GM12878 (cell line): ENCODE measurements at regions not wholly inside any gene's neighbourhood (a gene's known extent, or its start where the extent isn't known, plus 50 kb on each side); places are given as distances from the start of the nearest gene placed in this dataset.

Experiments used
- ATAC-seq: fragments of 200-7000 bp; cut with Tn5 transposase; 3 replicates; pipeline ENCODE4 v1.9.1; 2020; ENCODE audit warnings: mild to moderate bottlenecking, moderate library complexity
- BruUV-seq: library from RNA; stranded (reverse); fragments of 400-500 nt; replicated peaks from 2 replicates; lab custom pipeline; 2021; lab: Mats Ljungman, UMichigan
- CTCF ChIA-PET: fragments of 300-600 bp; sonication (Branson Sonifier 250); formaldehyde crosslinking; extraction: SDS; loops from one replicate; lab custom pipeline; 2021; ENCODE audit warnings: inconsistent platforms; lab: Yijun Ruan, JAX
- POLR2A ChIA-PET: fragments of 350-600 bp; formaldehyde crosslinking; extraction: SDS; loops from one replicate; lab custom pipeline; 2021; ENCODE audit warnings: inconsistent platforms; lab: Charles Lee
- RAD21 ChIA-PET: fragments of 300-600 bp; sonication (Branson Sonifier 250); formaldehyde crosslinking; loops from one replicate; lab custom pipeline; 2023; ENCODE audit warnings: antibody characterized with exemption; ENCODE audit not compliant: unreplicated experiment; lab: Charles Lee
- SMC1A ChIA-PET: fragments of 300-600 bp; sonication (Branson Sonifier 250); formaldehyde crosslinking; loops from one replicate; lab custom pipeline; 2023; ENCODE audit not compliant: unreplicated experiment, uncharacterized antibody; lab: Charles Lee
- DNase-seq: peaks from one replicate; pipeline ENCODE4 v3.0.0-alpha.2; 2011; ENCODE audit warnings: low read depth, low spot score
- FAIRE-seq: peaks from 3 replicates; lab custom pipeline; 2011; peaks lifted over from hg19 to GRCh38; lab: Jason Lieb, UNC
- H2AFZ ChIP-seq: 2 replicates; pipeline ENCODE4 v1.6.0; 2011; ENCODE audit warnings: low read depth, low read length, control low read depth; ENCODE audit not compliant: control insufficient read depth
- H3K27ac ChIP-seq: 2 replicates; pipeline ENCODE4 v1.5.1; 2011; ENCODE audit warnings: control low read depth; ENCODE audit not compliant: control insufficient read depth, insufficient read depth
- H3K27me3 ChIP-seq, 2 experiments: replicated peaks in 1 of 2; 2 replicates each; pipeline versions ENCODE4 v1.6.0 to v1.6.1; 2011; ENCODE audit warnings: low read length in 1 of 2; ENCODE audit not compliant: control insufficient read depth in 2 of 2, insufficient read depth in 2 of 2
- H3K36me3 ChIP-seq, 2 experiments: 2 replicates each; pipeline ENCODE4 v1.5.1; 2011; ENCODE audit warnings: low read length in 1 of 2; ENCODE audit not compliant: control insufficient read depth in 2 of 2, insufficient read depth in 2 of 2
- H3K4me1 ChIP-seq: 2 replicates; pipeline ENCODE4 v1.6.1; 2011; ENCODE audit warnings: mild to moderate bottlenecking, low read length, moderate library complexity, mixed read lengths; ENCODE audit not compliant: control insufficient read depth, insufficient read depth
- H3K4me2 ChIP-seq: 2 replicates; pipeline ENCODE4 v1.6.0; 2011; ENCODE audit warnings: control low read depth; ENCODE audit not compliant: control insufficient read depth, insufficient read depth
- H3K4me3 ChIP-seq: fragments of 200-600 bp; sonication (generic); 2 replicates; pipeline ENCODE4 v1.5.1; 2016
- H3K79me2 ChIP-seq: 2 replicates; pipeline ENCODE4 v1.6.0; 2011; ENCODE audit warnings: low read length; ENCODE audit not compliant: control insufficient read depth, insufficient read depth
- H3K9ac ChIP-seq: 2 replicates; pipeline ENCODE4 v1.8.0; 2011; ENCODE audit warnings: low read length, control low read depth, mixed read lengths; ENCODE audit not compliant: control insufficient read depth, insufficient read depth
- H3K9me3 ChIP-seq: replicated peaks from 3 replicates; pipeline ENCODE4 v1.5.1; 2011; ENCODE audit warnings: mild to moderate bottlenecking, low read length; ENCODE audit not compliant: control insufficient read depth, insufficient read depth
- H4K20me1 ChIP-seq: 2 replicates; pipeline ENCODE4 v1.6.0; 2011; ENCODE audit not compliant: control insufficient read depth, insufficient read depth
- ASH2L ChIP-seq: fragments of 300-600, 200-600 bp; sonication (generic); IDR thresholded peaks from 2 replicates; pipeline ENCODE4 v1.6.1; 2017; ENCODE audit warnings: low read depth, mild to moderate bottlenecking, borderline replicate concordance
- ATF7 ChIP-seq: fragments of 450-650 bp; IDR thresholded peaks from 2 replicates; pipeline ENCODE4 v1.6.1; 2016; ENCODE audit warnings: low read depth, mild to moderate bottlenecking
- BCL3 ChIP-seq: IDR thresholded peaks from 2 replicates; pipeline ENCODE4 v1.6.1; 2011; ENCODE audit warnings: borderline replicate concordance, low read depth, mild to moderate bottlenecking, moderate library complexity, low read length; ENCODE audit not compliant: insufficient read depth, poor library complexity, severe bottlenecking
- CHD2 ChIP-seq: IDR thresholded peaks from 2 replicates; pipeline ENCODE4 v1.6.1; 2011; ENCODE audit warnings: low read depth, low read length, improper control_type of control experiment, borderline replicate concordance
- E2F8 ChIP-seq: fragments of 450-650 bp; IDR thresholded peaks from 2 replicates; pipeline ENCODE4 v1.6.1; 2018; ENCODE audit warnings: mild to moderate bottlenecking, low read depth, moderate library complexity; ENCODE audit not compliant: partially characterized antibody
- ETV6 ChIP-seq, 2 experiments: fragments of 450-650 bp in 1 of 2; IDR thresholded peaks in 1 of 2; conservative IDR thresholded peaks in 1 of 2; 2 replicates each; pipeline ENCODE4 v1.6.1; 2014; ENCODE audit warnings: antibody characterized with exemption in 1 of 2, borderline replicate concordance in 1 of 2, low read depth in 1 of 2, mild to moderate bottlenecking in 1 of 2, moderate library complexity in 1 of 2
- FOS ChIP-seq: IDR thresholded peaks from 3 replicates; pipeline ENCODE4 v1.6.1; 2011; ENCODE audit warnings: borderline replicate concordance; ENCODE audit not compliant: insufficient read length; ENCODE audit errors: extremely low read depth
- GATAD2B ChIP-seq: fragments of 450-650 bp; conservative IDR thresholded peaks from 2 replicates; pipeline ENCODE4 v1.6.1; 2017; ENCODE audit warnings: low read depth, mild to moderate bottlenecking, moderate library complexity
- IKZF1 ChIP-seq: fragments of 450-650 bp; conservative IDR thresholded peaks from 2 replicates; pipeline ENCODE4 v1.6.1; 2017; ENCODE audit warnings: antibody characterized with exemption, mild to moderate bottlenecking
- LARP7 ChIP-seq: fragments of 450-650 bp; IDR thresholded peaks from 2 replicates; pipeline ENCODE4 v1.6.1; 2017; ENCODE audit warnings: mild to moderate bottlenecking
- MLLT1 ChIP-seq: fragments of 450-650 bp; IDR thresholded peaks from 2 replicates; pipeline ENCODE4 v1.6.1; 2016; ENCODE audit warnings: mild to moderate bottlenecking
- MXI1 ChIP-seq: fragments of 150-350 bp; IDR thresholded peaks from 2 replicates; pipeline ENCODE4 v1.6.1; 2011; ENCODE audit warnings: low read depth, mild to moderate bottlenecking, inconsistent platforms, low read length, improper control_type of control experiment
- MYC ChIP-seq: IDR thresholded peaks from 2 replicates; pipeline ENCODE4 v1.6.1; 2011; ENCODE audit warnings: mild to moderate bottlenecking, low read length, moderate library complexity, inconsistent platforms; ENCODE audit not compliant: insufficient read depth, insufficient replicate concordance, insufficient read length, severe bottlenecking
- NRF1 ChIP-seq: conservative IDR thresholded peaks from 2 replicates; pipeline ENCODE4 v1.6.1; 2011; ENCODE audit warnings: mild to moderate bottlenecking, low read depth, low read length, improper control_type of control experiment
- PBX3 ChIP-seq: IDR thresholded peaks from 2 replicates; pipeline ENCODE4 v1.6.1; 2011; ENCODE audit warnings: mild to moderate bottlenecking, low read depth, low read length, moderate library complexity; ENCODE audit not compliant: insufficient replicate concordance
- SMARCA5 ChIP-seq: fragments of 450-650 bp; IDR thresholded peaks from 2 replicates; pipeline ENCODE4 v1.6.1; 2017; ENCODE audit warnings: mild to moderate bottlenecking
- SREBF1 ChIP-seq: IDR thresholded peaks from 2 replicates; pipeline ENCODE4 v1.6.1; 2012; ENCODE audit warnings: mild to moderate bottlenecking, low read length
- WGBS: methylation state at CpG from one replicate; pipeline ENCODE4 v1.1.6; 2016; ENCODE audit warnings: low lambda C conversion rate; ENCODE audit not compliant: insufficient replicate concordance, insufficient coverage; ENCODE audit errors: missing lambda C conversion rate; 5-methylcytosine and 5-hydroxymethylcytosine counted together
- in situ Hi-C: fragments of 300-500 bp; cut with MboI; formaldehyde crosslinking; loops from 9 replicates; pipeline ENCODE4 v1.14.3; 2018; ENCODE audit warnings: mixed read lengths
- intact Hi-C: fragments of 100-400 bp; cut with micrococcal nuclease; formaldehyde crosslinking; loops from one replicate; pipeline ENCODE4 v1.14.2; 2022; ENCODE audit not compliant: unreplicated experiment

GRCh38 chr15:25965326-25965725, 102.2 kb upstream of the ATP10A start:
- no TSS peak for BruUV-seq
- TF ChIP-seq ATF7 (no peak), MXI1 (no peak), MYC (no peak), MLLT1 (no peak), ETV6 (conservative IDR thresholded peaks at IDR 0.05 in 1 of 2, IDR thresholded peaks at IDR 0.05 in 1 of 2; ENCODE audit: borderline replicate concordance in 1 of 2, low read depth in 1 of 2) (no peak), CHD2 (no peak), NRF1 (no peak), PBX3 (no peak), LARP7 (no peak), GATAD2B (no peak), E2F8 (no peak), IKZF1 (no peak), ASH2L (no peak), BCL3 (no peak), FOS (no peak), SREBF1 (no peak), SMARCA5 (no peak)
- TF ChIP-seq, all 136 proteins: peak for 0
- SMC1A ChIA-PET = no interaction called here
- Histone ChIP-seq H3K27me3 (no peaks in the 10 kb centered on the region), H2AFZ (no peak overlapping the region), H3K27ac (no peak overlapping the region), H3K4me3 (no peak overlapping the region), H3K4me1 (no peaks in the 10 kb centered on the region), H3K9me3 (no peaks in the 10 kb centered on the region; the same call in 2 of the 3 replicates), H4K20me1 (no peaks in the 10 kb centered on the region), H3K4me2 (no peak overlapping the region), H3K36me3 (no peaks in the 10 kb centered on the region), H3K9ac (no peak overlapping the region), H3K79me2 (no peaks in the 10 kb centered on the region)
- ATAC-seq = no peak
- CTCF ChIA-PET = no interaction called here
- in situ Hi-C loops = no loop called here
- FAIRE-seq = no peak
- POLR2A ChIA-PET = no interaction called here
- WGBS = 30% methylated on average over 5 of the region's 5 CpGs
- intact Hi-C loops = no loop called here
- DNase-seq = no peak
- RAD21 ChIA-PET = no interaction called here
